HG03571 (cell line): ENCODE measurements at regions not wholly inside any gene's neighbourhood (a gene's known extent, or its start where the extent isn't known, plus 50 kb on each side); places are given as distances from the start of the nearest gene placed in this dataset.
"Not testable (repeated sequence)": the region's sequence is repeated elsewhere in the genome, so short reads cannot be mapped to it uniquely, and the experiment has no call there.

ENCODE experiments used
- ATAC-seq: cut with Tn5 transposase; IDR thresholded peaks from one replicate; pipeline ENCODE4 v1.9.1; 2021; ENCODE audit not compliant: unreplicated experiment

- ATAC-seq: no peak
Observed at GRCh38 chr10:52597189-52597863, 175.3 kb downstream of the MBL2 start.

GRCh38 chr10:52598936-52599335 lies 173.6 kb downstream of the MBL2 start:
- ATAC-seq: no peak

GRCh38 chr10:52599551-52600200 lies 172.9 kb downstream of the MBL2 start:
- ATAC-seq: no peak

- ATAC-seq: not testable (repeated sequence)
Observed at GRCh38 chr10:52604131-52604530, 168.5 kb downstream of the MBL2 start.

- no peak for ATAC-seq
Observed at GRCh38 chr10:52609071-52609470, 163.5 kb downstream of the MBL2 start.

GRCh38 chr10:52609626-52610240 lies 162.9 kb downstream of the MBL2 start:
- no peak for ATAC-seq

GRCh38 chr10:52615331-52615730 lies 157.3 kb downstream of the MBL2 start:
- no peak for ATAC-seq

GRCh38 chr10:52615756-52616394 lies 156.7 kb downstream of the MBL2 start:
- no peak for ATAC-seq

- no peak for ATAC-seq
Observed at GRCh38 chr10:52616395-52616764, 156.2 kb downstream of the MBL2 start.

GRCh38 chr10:52617346-52617745 lies 155.2 kb downstream of the MBL2 start:
- ATAC-seq: no peak

- ATAC-seq: no peak
Observed at GRCh38 chr10:52619052-52619451, 153.5 kb downstream of the MBL2 start.

- no peak for ATAC-seq
Observed at GRCh38 chr10:52621635-52622079, 150.9 kb downstream of the MBL2 start.

GRCh38 chr10:52623761-52624160 lies 148.8 kb downstream of the MBL2 start:
- ATAC-seq: no peak

- no peak for ATAC-seq
Observed at GRCh38 chr10:52627279-52627678, 145.3 kb downstream of the MBL2 start.

- no peak for ATAC-seq
Observed at GRCh38 chr10:52631146-52631545, 141.4 kb downstream of the MBL2 start.

- ATAC-seq: no peak
Observed at GRCh38 chr10:52631648-52632047, 140.9 kb downstream of the MBL2 start.

GRCh38 chr10:52632591-52632990 lies 140.0 kb downstream of the MBL2 start:
- ATAC-seq: no peak

GRCh38 chr10:52633266-52633665 lies 139.3 kb downstream of the MBL2 start:
- ATAC-seq: no peak

GRCh38 chr10:52635651-52636050 lies 136.9 kb downstream of the MBL2 start:
- ATAC-seq: no peak

GRCh38 chr10:52636874-52637273 lies 135.7 kb downstream of the MBL2 start:
- ATAC-seq: no peak

- ATAC-seq: no peak
Observed at GRCh38 chr10:52637592-52637991, 135.0 kb downstream of the MBL2 start.

GRCh38 chr10:52639652-52640051 lies 132.9 kb downstream of the MBL2 start:
- ATAC-seq: no peak
